Ectodermal cell (in vitro differentiated cells): ENCODE measurements at regions not wholly inside any gene's neighbourhood (a gene's known extent, or its start where the extent isn't known, plus 50 kb on each side); places are given as distances from the start of the nearest gene placed in this dataset.
A peak's percentile ranks its signal among the peaks of the same experiment; 100 is the strongest.

Experiments
- H3K27ac ChIP-seq: 2 replicates; pipeline ENCODE4 v1.7.0; 2013; ENCODE audit warnings: mild to moderate bottlenecking, low read depth, low read length; ENCODE audit not compliant: insufficient read depth, poor library complexity, severe bottlenecking
- H3K27me3 ChIP-seq: 2 replicates; pipeline ENCODE4 v1.7.0; 2013; ENCODE audit warnings: mild to moderate bottlenecking, low read length; ENCODE audit not compliant: insufficient read depth, control insufficient read depth, poor library complexity, severe bottlenecking
- H3K36me3 ChIP-seq: one replicate; pipeline ENCODE4 v1.7.0; 2013; ENCODE audit warnings: low read length; ENCODE audit not compliant: control insufficient read depth, insufficient read depth
- H3K4me1 ChIP-seq: one replicate; pipeline ENCODE4 v1.7.0; 2013; ENCODE audit warnings: low read length; ENCODE audit not compliant: control insufficient read depth, insufficient read depth
- H3K4me3 ChIP-seq: 2 replicates; pipeline ENCODE4 v1.7.0; 2013; ENCODE audit warnings: low read depth, low read length, control low read depth; ENCODE audit not compliant: insufficient read depth
- H3K9me3 ChIP-seq: 2 replicates; pipeline ENCODE4 v1.7.0; 2013; ENCODE audit warnings: mild to moderate bottlenecking, low read length, moderate library complexity; ENCODE audit not compliant: control insufficient read depth
- WGBS, 2 experiments: methylation state at CpG; one replicate each; pipeline ENCODE4 v1.1.7; 2013; ENCODE audit warnings: missing lambda C conversion rate in 2 of 2; 5-methylcytosine and 5-hydroxymethylcytosine counted together

DNA sequence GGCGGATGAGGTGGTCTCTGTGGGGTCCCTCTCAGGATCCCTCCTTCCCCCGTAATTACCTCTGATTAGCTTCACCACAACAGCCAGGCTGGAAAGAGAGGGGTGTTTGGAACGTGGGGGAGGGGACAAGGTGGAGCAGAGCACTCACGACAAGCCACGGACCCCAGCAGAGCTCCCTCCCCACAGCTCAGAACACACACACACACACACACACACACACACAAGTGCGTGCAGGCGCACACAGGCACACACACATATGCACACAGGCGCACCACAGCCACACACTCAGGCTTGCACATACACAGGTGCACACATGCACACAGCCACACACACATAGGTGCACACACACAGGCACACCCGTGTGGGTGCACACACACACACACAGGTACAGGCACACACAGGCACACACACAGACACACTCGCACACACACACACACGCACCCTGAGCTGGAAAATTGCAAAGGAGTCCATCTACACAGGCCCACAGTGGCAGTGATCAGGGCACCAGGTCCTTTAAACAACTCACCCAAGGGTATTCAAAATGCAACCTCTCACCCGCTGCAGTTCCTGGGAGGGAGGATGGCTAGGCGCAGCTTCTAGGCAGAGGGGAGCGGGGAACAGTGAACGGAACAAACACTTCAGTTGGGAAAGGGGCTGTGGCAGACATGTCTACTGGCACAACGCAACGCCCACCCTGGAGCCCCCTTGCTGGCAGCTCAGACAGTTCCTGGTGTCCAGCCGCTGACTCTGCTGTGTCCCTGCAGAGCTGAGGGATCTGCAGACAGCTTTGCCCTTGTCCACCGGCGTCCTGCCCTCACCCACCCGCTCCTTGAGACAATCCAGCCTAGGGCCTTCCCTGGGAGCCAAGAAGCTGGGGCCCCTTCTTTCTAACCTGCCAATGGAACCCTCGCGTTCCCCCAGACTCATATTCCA is 59.9 kb upstream of the DLX4 start:
- Histone ChIP-seq H3K27me3 (peaks cover 70% of the 10 kb centered on the region), H3K4me3 (no peak overlapping the region), H3K9me3 (no peaks in the 10 kb centered on the region), H3K36me3 (no peaks in the 10 kb centered on the region), H3K27ac (no peak overlapping the region), H3K4me1 (peaks cover 27% of the 10 kb centered on the region)
- WGBS, 2 experiments = 55 to 58% methylated on average over 22 to 23 of the region's 23 CpGs

DNA sequence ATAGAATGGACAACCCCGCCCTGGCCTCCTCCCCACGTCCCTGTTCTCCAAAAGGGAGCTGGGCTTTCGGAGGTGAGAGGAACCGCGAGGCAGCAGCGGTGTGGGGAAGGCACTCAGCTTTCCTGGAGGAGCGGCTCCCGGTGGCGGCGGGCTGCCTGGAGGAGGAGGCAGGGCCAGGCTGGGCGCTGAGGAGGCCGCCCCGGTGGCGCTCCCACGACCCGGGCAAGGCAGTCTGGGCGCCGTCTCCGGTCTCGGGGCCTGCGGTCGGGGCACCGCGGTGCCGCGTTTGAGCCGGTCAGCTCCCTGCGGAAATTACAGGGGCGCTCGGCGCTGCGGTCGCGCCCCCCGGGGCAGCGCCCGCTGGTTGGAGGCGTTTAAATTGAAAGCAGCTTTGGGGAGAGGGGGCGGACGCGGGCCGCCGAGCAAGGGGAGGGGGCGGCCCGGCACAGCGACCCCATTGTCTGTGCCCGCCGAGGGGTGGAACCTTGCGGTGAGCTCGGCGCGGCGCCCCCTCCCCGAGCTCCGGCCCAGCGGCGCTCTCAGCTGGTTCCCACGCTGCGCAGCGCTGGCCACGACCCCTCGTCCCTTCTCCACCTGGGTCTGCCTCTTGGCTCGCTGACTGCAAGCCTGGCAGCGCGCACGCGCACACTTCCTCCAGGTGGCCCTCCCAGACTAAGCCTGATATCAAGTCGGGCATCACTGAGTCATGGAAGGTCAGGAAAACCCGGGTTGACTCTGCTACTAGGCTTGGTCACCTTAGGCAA is 58.7 kb upstream of the DLX4 start:
- Histone ChIP-seq H3K27ac (no peak overlapping the region), H3K36me3 (no peaks in the 10 kb centered on the region), H3K4me3 (peak overlapping the region; percentile 27), H3K27me3 (peaks cover 69% of the 10 kb centered on the region), H3K4me1 (peaks cover 31% of the 10 kb centered on the region), H3K9me3 (no peaks in the 10 kb centered on the region)
- 1% methylated on average over 69 of the region's 69 CpGs for WGBS, 2 experiments

DNA sequence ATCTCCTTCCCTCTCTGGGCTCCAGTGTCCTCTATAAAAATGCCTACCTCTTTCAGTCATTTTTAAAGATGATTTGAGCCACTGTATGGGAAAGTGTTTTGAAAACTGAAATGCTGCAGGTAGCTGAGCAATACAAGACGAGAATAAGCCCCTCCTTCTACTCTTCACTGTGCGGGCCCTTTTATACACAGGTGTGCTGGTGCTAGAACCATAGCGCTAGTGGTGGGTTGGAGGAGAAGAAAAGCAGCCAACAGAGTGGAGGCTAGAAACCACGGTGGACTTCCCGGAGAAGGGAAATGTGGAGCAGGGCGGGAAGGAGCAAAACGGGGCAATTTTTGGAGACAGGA is 58.2 kb upstream of the DLX4 start:
- Histone ChIP-seq H3K27ac (no peak overlapping the region), H3K4me3 (peak overlapping the region; percentile 27), H3K9me3 (no peaks in the 10 kb centered on the region), H3K4me1 (peaks cover 33% of the 10 kb centered on the region), H3K27me3 (peaks cover 74% of the 10 kb centered on the region), H3K36me3 (no peaks in the 10 kb centered on the region)
- WGBS, 2 experiments = 63 to 67% methylated on average over 7 of the region's 7 CpGs

DNA sequence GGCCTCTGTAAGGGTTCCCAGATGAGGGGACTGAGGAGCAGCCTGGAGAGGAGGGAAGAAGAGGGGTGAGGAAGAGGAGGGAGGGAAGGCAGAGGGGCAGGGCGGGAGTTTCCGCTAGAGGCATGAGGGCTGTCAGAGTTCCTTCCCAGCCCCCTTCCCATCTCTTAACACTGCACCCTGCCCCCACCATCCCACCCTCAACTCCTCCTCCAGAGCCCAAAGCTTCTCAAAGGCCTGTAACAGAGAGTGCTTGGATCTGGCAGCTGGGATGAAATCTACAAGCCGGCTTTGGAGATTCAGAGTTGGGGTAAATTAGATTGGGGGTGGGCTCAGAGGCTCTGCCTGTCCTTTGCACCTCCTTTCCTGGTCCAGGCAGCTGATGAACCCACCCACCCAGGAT is 57.3 kb upstream of the DLX4 start:
- no peak overlapping the region for H3K4me3 ChIP-seq
- H3K27me3 ChIP-seq = peaks cover 76% of the 10 kb centered on the region
- no peaks in the 10 kb centered on the region for H3K36me3 ChIP-seq
- no peak overlapping the region for H3K27ac ChIP-seq
- H3K4me1 ChIP-seq = peaks cover 36% of the 10 kb centered on the region
- 34 to 59% methylated on average over 3 of the region's 3 CpGs for WGBS, 2 experiments
- no peaks in the 10 kb centered on the region for H3K9me3 ChIP-seq

DNA sequence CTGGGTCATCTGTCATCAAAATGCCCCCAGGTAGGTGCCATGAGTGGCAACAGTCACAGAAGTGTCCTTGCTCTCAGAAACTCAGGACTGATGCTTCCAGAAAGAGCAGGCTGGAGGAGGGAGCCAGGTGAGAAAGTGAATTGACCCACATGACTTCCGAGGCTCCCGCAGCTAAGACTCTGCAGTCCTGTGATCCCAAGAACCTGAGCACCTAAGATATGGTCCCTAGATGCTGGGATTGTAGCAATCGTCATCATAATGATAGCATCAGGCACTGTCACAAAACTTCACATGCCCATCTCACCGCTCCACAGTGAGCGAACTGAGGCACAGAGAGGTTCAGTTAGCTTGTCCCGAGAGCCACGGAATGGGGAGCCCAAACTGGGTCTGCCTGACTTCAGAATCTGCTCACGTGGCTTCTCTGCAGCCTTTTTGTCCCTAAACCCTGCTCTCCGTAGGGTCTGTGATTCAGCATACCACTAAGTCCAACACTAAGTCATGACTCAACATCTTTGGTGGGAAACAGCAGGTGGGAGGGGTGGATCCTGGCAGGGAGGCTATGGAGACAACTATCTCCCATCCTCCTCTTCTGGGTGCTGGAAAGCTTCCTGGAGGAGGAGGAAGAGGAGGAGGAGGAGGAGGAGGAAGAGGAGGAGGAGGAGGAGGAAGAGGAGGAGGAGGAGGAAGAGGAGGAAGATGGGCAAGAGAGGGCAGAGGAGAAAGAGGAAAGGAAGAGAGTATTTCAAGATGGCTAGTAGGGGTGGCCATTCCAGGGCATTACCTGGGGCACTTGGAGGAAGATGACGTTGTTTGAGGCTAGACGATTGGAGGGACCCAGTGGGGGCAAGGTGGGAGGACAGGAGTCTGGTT is 55.5 kb upstream of the DLX4 start:
- Histone ChIP-seq H3K9me3 (no peaks in the 10 kb centered on the region), H3K27ac (no peak overlapping the region), H3K27me3 (peaks cover 68% of the 10 kb centered on the region), H3K4me3 (no peak overlapping the region), H3K4me1 (peaks cover 36% of the 10 kb centered on the region), H3K36me3 (no peaks in the 10 kb centered on the region)
- 88 to 91% methylated on average over 11 of the region's 11 CpGs for WGBS, 2 experiments

DNA sequence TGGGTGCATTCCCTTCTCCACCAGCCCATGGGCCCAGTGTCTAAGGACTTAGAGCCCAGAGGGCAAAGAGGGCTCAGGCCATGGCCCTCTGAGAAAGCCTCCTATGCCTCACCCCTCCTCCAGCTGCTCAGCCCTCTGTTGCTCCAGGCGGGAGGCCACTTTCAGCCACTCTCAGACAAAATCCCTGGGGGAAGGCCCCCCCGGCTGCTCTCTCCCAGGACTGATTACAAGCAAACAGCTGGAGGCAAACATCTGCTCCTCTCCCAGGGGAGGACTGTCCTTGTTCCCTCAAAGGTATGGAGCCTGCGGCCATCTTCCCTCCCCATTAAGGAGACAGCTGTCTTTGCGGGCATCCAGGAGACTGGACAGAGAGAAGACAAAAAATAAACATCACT is 54.9 kb upstream of the DLX4 start:
- Histone ChIP-seq H3K27me3 (peaks cover 61% of the 10 kb centered on the region), H3K4me3 (no peak overlapping the region)
- 49 to 60% methylated on average over 3 of the region's 4 CpGs for WGBS, 2 experiments

DNA sequence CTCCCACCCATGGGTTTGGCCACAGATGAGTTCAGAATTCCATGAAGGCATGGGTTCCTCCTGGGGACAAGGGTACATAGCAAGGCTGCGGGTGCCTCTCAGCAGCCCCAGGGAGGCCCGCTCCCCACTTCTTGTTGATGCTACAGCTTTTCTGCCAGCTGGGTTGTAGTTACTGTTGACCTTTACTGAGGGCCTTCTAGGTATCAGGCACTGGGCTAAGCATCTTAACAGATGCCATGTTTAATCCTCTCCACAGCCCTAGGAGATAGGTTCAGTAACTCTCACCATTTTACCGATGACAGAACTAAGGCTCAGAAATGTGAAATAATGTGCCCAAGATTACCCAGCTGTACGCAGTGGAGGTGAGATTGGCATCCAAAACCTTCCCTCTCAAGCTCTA is 54.3 kb upstream of the DLX4 start:
- peaks cover 56% of the 10 kb centered on the region for H3K27me3 ChIP-seq
- no peak overlapping the region for H3K27ac ChIP-seq

More for the DNA sequence above, 54.9 kb upstream of the DLX4 start:
- H3K4me1 ChIP-seq = peaks cover 32% of the 10 kb centered on the region
- no peaks in the 10 kb centered on the region for H3K36me3 ChIP-seq
- H3K9me3 ChIP-seq = no peaks in the 10 kb centered on the region
- H3K27ac ChIP-seq = no peak overlapping the region

DNA sequence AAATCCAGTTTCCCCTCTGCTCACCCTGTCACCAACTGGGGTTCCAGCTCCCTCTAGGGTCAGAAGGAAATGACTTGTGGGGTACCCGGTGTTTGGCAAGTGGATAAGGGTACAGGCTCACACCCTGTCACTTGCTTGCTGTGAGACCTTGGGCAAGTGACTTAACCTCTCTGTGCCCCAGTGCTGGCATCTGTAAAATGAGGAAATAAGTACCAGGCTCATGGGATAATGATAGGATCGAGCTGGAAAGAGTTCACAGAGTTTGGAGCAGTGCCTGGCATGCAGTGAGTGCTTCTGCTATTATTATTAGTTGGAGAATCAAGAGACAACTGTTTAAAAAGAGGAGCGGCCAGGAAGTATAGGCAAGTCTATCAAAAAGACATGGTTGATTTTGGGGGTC is 53.7 kb upstream of the DLX4 start:
- Histone ChIP-seq H3K9me3 (no peaks in the 10 kb centered on the region), H3K4me1 (peaks cover 31% of the 10 kb centered on the region), H3K4me3 (no peak overlapping the region), H3K27me3 (peaks cover 50% of the 10 kb centered on the region), H3K36me3 (no peaks in the 10 kb centered on the region), H3K27ac (no peak overlapping the region)
- WGBS, 2 experiments = 68 to 73% methylated on average over 3 of the region's 3 CpGs

More for the DNA sequence above, 54.3 kb upstream of the DLX4 start:
- Histone ChIP-seq H3K4me3 (no peak overlapping the region), H3K4me1 (peaks cover 28% of the 10 kb centered on the region), H3K36me3 (no peaks in the 10 kb centered on the region), H3K9me3 (no peaks in the 10 kb centered on the region)
- 93 to 95% methylated on average over 4 of the region's 4 CpGs for WGBS, 2 experiments

DNA sequence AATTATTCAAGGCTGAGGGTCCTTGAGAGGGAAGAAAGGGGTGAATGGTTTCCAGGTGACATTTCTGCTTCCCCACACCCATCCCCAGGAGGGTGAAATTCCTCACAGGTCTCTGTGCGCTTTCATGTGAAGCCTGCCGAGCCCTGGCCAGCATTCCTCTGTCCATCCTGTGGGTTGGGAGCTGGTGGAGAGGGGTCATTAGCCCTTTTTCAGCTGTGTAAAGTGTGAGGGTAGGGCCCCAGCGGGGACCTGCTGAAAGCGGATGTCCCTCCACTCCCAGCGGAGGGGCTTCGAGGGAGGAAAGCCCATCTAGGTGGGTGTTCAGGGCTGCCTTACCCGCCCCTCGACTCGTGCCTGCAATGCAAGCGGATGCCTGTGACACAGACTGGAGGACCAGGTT is 53.3 kb upstream of the DLX4 start:
- no peak overlapping the region for H3K27ac ChIP-seq
- H3K4me1 ChIP-seq = peaks cover 31% of the 10 kb centered on the region
- H3K9me3 ChIP-seq = no peaks in the 10 kb centered on the region
- H3K4me3 ChIP-seq = no peak overlapping the region
- WGBS, 2 experiments = 34 to 35% methylated on average over 10 of the region's 10 CpGs
- H3K36me3 ChIP-seq = no peaks in the 10 kb centered on the region
- H3K27me3 ChIP-seq = peaks cover 46% of the 10 kb centered on the region
